Testis (tissue), 2 donors: ENCODE measurements at regions not wholly inside any gene's neighbourhood (a gene's known extent, or its start where the extent isn't known, plus 50 kb on each side); places are given as distances from the start of the nearest gene placed in this dataset.

Experiments used
- CTCF ChIP-seq, 3 experiments: fragments of 450-650 bp in 2 of 3; fragments of 200-600 bp in 1 of 3; sonication (generic) in 1 of 3; IDR thresholded peaks; one replicate each; pipeline ENCODE4 v1.5.1; 2016 to 2019; ENCODE audit warnings: antibody characterized with exemption in 3 of 3, mild to moderate bottlenecking in 2 of 3, moderate library complexity in 1 of 3
- POLR2A ChIP-seq: fragments of 450-650 bp; IDR thresholded peaks from one replicate; pipeline ENCODE4 v1.6.1; 2017; ENCODE audit warnings: antibody characterized with exemption, mild to moderate bottlenecking, moderate library complexity

- TF ChIP-seq CTCF (IDR thresholded peaks at IDR 0.05) (no peak), POLR2A (no peak)
Observed at GRCh38 chr1:60229821-60230220, 156.3 kb upstream of the C1orf87 start.
